Subcutaneous abdominal adipose tissue (tissue), 5 donors: ENCODE measurements at regions not wholly inside any gene's neighbourhood (a gene's known extent, or its start where the extent isn't known, plus 50 kb on each side); places are given as distances from the start of the nearest gene placed in this dataset.

Experiments
- H3K27ac ChIP-seq: one replicate; pipeline ENCODE4 v1.7.0; 2013; ENCODE audit warnings: low read depth, mild to moderate bottlenecking, inconsistent platforms, low read length, moderate library complexity
- H3K27me3 ChIP-seq, 5 donors: one replicate each; pipeline ENCODE4 v1.7.0; 2013; ENCODE audit warnings: low read length in 5 of 5, inconsistent platforms in 1 of 5; ENCODE audit not compliant: control insufficient read depth in 5 of 5, insufficient read depth in 4 of 5
- H3K36me3 ChIP-seq, 5 donors: one replicate each; pipeline ENCODE4 v1.7.0; 2013; ENCODE audit warnings: low read length in 5 of 5; ENCODE audit not compliant: control insufficient read depth in 5 of 5, insufficient read depth in 5 of 5
- H3K4me1 ChIP-seq, 5 donors: one replicate each; pipeline ENCODE4 v1.7.0; 2013; ENCODE audit warnings: low read length in 5 of 5, mild to moderate bottlenecking in 3 of 5, moderate library complexity in 1 of 5; ENCODE audit not compliant: control insufficient read depth in 5 of 5, insufficient read depth in 5 of 5
- H3K4me3 ChIP-seq, 5 donors: one replicate each; pipeline ENCODE4 v1.7.0; 2013; ENCODE audit warnings: low read length in 5 of 5, low read depth in 1 of 5
- H3K9ac ChIP-seq, 5 donors: one replicate each; pipeline ENCODE4 v1.7.0; 2013; ENCODE audit warnings: low read length in 5 of 5, mild to moderate bottlenecking in 4 of 5, moderate library complexity in 3 of 5
- H3K9me3 ChIP-seq, 5 donors: one replicate each; pipeline ENCODE4 v1.7.0; 2013; ENCODE audit warnings: low read length in 5 of 5; ENCODE audit not compliant: control insufficient read depth in 5 of 5
- donor health status: healthy.
- donor health status: healthy.
- donor health status: healthy.
- donor health status: healthy.
- donor health status: healthy.

GRCh38 chr16:66129196-66129595 lies 237.3 kb upstream of the CDH5 start:
- H3K36me3 ChIP-seq, result no peaks in the 10 kb centered on the region
- no peak overlapping the region for H3K4me3 ChIP-seq
- no peaks in the 10 kb centered on the region for H3K9me3 ChIP-seq
- no peak overlapping the region for H3K9ac ChIP-seq
- no peak overlapping the region for H3K27ac ChIP-seq
- peaks cover 0 to 11% (median 5%) of the 10 kb centered on the region in 5 donors for H3K4me1 ChIP-seq
- H3K27me3 ChIP-seq, result peaks cover 3 to 35% (median 18%) of the 10 kb centered on the region in 5 donors

GRCh38 chr16:66128371-66128770 lies 238.1 kb upstream of the CDH5 start:
- Histone ChIP-seq H3K36me3 (no peaks in the 10 kb centered on the region), H3K4me3 (no peak overlapping the region), H3K9ac (no peak overlapping the region), H3K27ac (no peak overlapping the region), H3K9me3 (no peaks in the 10 kb centered on the region), H3K4me1 (peaks cover 0 to 11% (median 5%) of the 10 kb centered on the region in 5 donors), H3K27me3 (peaks cover 3 to 35% (median 18%) of the 10 kb centered on the region in 5 donors)

- Histone ChIP-seq H3K4me3 (peak overlapping the region in 1 of 5 donors; percentile 7), H3K9me3 (no peaks in the 10 kb centered on the region), H3K27me3 (peaks cover 3 to 35% (median 18%) of the 10 kb centered on the region in 5 donors), H3K4me1 (peaks cover 0 to 11% (median 5%) of the 10 kb centered on the region in 5 donors), H3K36me3 (no peaks in the 10 kb centered on the region), H3K27ac (no peak overlapping the region), H3K9ac (no peak overlapping the region)
Measured at GRCh38 chr16:66127459-66128370, 238.8 kb upstream of the CDH5 start.

GRCh38 chr16:66121466-66121865 lies 245.0 kb upstream of the CDH5 start:
- no peak overlapping the region for H3K9ac ChIP-seq
- H3K4me3 ChIP-seq, result no peak overlapping the region
- H3K27ac ChIP-seq, result no peak overlapping the region
- no peaks in the 10 kb centered on the region for H3K9me3 ChIP-seq
- no peaks in the 10 kb centered on the region for H3K36me3 ChIP-seq
- no peaks in the 10 kb centered on the region for H3K4me1 ChIP-seq
- peaks cover 0 to 8% (median 0%) of the 10 kb centered on the region in 5 donors for H3K27me3 ChIP-seq

GRCh38 chr16:66120656-66121055 lies 245.8 kb upstream of the CDH5 start:
- Histone ChIP-seq H3K9me3 (peaks cover 0 to under 1% (median 0%) of the 10 kb centered on the region in 5 donors), H3K4me1 (no peaks in the 10 kb centered on the region)

GRCh38 chr16:66116163-66117002 lies 250.1 kb upstream of the CDH5 start:
- no peaks in the 10 kb centered on the region for H3K36me3 ChIP-seq
- H3K4me3 ChIP-seq, result no peak overlapping the region
- H3K27ac ChIP-seq, result no peak overlapping the region
- H3K4me1 ChIP-seq, result no peaks in the 10 kb centered on the region
- no peak overlapping the region for H3K9ac ChIP-seq
- H3K27me3 ChIP-seq, result no peaks in the 10 kb centered on the region
- H3K9me3 ChIP-seq, result peaks cover 0 to 4% (median 0%) of the 10 kb centered on the region in 5 donors

More at GRCh38 chr16:66120656-66121055, 245.8 kb upstream of the CDH5 start:
- no peak overlapping the region for H3K9ac ChIP-seq
- H3K27ac ChIP-seq, result no peak overlapping the region
- no peak overlapping the region for H3K4me3 ChIP-seq
- peaks cover 0 to 5% (median 0%) of the 10 kb centered on the region in 5 donors for H3K27me3 ChIP-seq
- no peaks in the 10 kb centered on the region for H3K36me3 ChIP-seq

GRCh38 chr16:66115373-66115772 lies 251.1 kb upstream of the CDH5 start:
- H3K4me1 ChIP-seq, result no peaks in the 10 kb centered on the region
- no peak overlapping the region for H3K9ac ChIP-seq
- H3K9me3 ChIP-seq, result peaks cover 0 to 4% (median 0%) of the 10 kb centered on the region in 5 donors
- H3K36me3 ChIP-seq, result no peaks in the 10 kb centered on the region
- no peaks in the 10 kb centered on the region for H3K27me3 ChIP-seq
- no peak overlapping the region for H3K27ac ChIP-seq
- no peak overlapping the region for H3K4me3 ChIP-seq

- H3K4me1 ChIP-seq, result no peaks in the 10 kb centered on the region
- H3K36me3 ChIP-seq, result no peaks in the 10 kb centered on the region
- no peaks in the 10 kb centered on the region for H3K27me3 ChIP-seq
- H3K9me3 ChIP-seq, result peaks cover 0 to 4% (median 0%) of the 10 kb centered on the region in 5 donors
- no peak overlapping the region for H3K9ac ChIP-seq
- H3K27ac ChIP-seq, result no peak overlapping the region
- H3K4me3 ChIP-seq, result no peak overlapping the region
Measured at GRCh38 chr16:66113223-66113622, 253.3 kb upstream of the CDH5 start.

- H3K27me3 ChIP-seq, result no peaks in the 10 kb centered on the region
- H3K9ac ChIP-seq, result no peak overlapping the region
- H3K36me3 ChIP-seq, result no peaks in the 10 kb centered on the region
- no peaks in the 10 kb centered on the region for H3K4me1 ChIP-seq
- H3K9me3 ChIP-seq, result peaks cover 0 to 2% (median 0%) of the 10 kb centered on the region in 5 donors
- H3K27ac ChIP-seq, result no peak overlapping the region
- no peak overlapping the region for H3K4me3 ChIP-seq
Measured at GRCh38 chr16:66109677-66110076, 256.8 kb upstream of the CDH5 start.

- H3K4me3 ChIP-seq, result no peak overlapping the region
- H3K9me3 ChIP-seq, result peaks cover 0 to 2% (median 0%) of the 10 kb centered on the region in 5 donors
- no peak overlapping the region for H3K27ac ChIP-seq
- no peaks in the 10 kb centered on the region for H3K27me3 ChIP-seq
- H3K9ac ChIP-seq, result no peak overlapping the region
- H3K36me3 ChIP-seq, result no peaks in the 10 kb centered on the region
- no peaks in the 10 kb centered on the region for H3K4me1 ChIP-seq
Measured at GRCh38 chr16:66107661-66108060, 258.8 kb upstream of the CDH5 start.
